ENCODE measurements at regions not wholly inside any gene's neighbourhood (a gene's known extent, or its start where the extent isn't known, plus 50 kb on each side); places are given as distances from the start of the nearest gene placed in this dataset.

- TF ChIP-seq CTCF (IDR thresholded peaks at IDR 0.05 in 8 of 11, conservative IDR thresholded peaks at IDR 0.05 in 3 of 11) (no peak), POLR2A (IDR thresholded peaks at IDR 0.05) (no peak), POLR2AphosphoS5 (IDR thresholded peaks at IDR 0.05) (no peak)
- no peak for DNase-seq
- Histone ChIP-seq H3K27me3 (replicated peaks in 1 of 7) (peaks cover 0 to 3% (median 0%) of the 10 kb centered on the region in 7 donors), H3K36me3 (no peaks in the 10 kb centered on the region), H3K27ac (no peak overlapping the region), H3K9me3 (peaks cover 0 to 7% (median 0%) of the 10 kb centered on the region in 8 donors), H3K4me3 (no peak overlapping the region), H3K4me1 (no peaks in the 10 kb centered on the region)
- WGBS, 5 donors = 85 to 95% (median 88%) methylated on average over 4 of the region's 4 CpGs
- intact Hi-C loops (cut with DNase I; ENCODE audit: low total_unique reads) = no loop called here
These were observed 557.4 kb upstream of the PSMD7 start for GRCh38 chr16:73739049-73739769.

GRCh38 chr16:73738266-73738665, 558.3 kb upstream of the PSMD7 start:
- peaks cover 0 to 12% (median 0%) of the 10 kb centered on the region in 8 donors for H3K9me3 ChIP-seq
- H3K27ac ChIP-seq = no peak overlapping the region
- H3K4me3 ChIP-seq = no peak overlapping the region
- H3K27me3 ChIP-seq (replicated peaks in 1 of 7) = peaks cover 0 to 3% (median 0%) of the 10 kb centered on the region in 7 donors
- no peaks in the 10 kb centered on the region for H3K4me1 ChIP-seq
- DNase-seq = no peak
- no peaks in the 10 kb centered on the region for H3K36me3 ChIP-seq
- TF ChIP-seq POLR2A (IDR thresholded peaks at IDR 0.05) (no peak), CTCF (IDR thresholded peaks at IDR 0.05 in 8 of 11, conservative IDR thresholded peaks at IDR 0.05 in 3 of 11) (no peak), POLR2AphosphoS5 (IDR thresholded peaks at IDR 0.05) (no peak)
- intact Hi-C loops (cut with DNase I; ENCODE audit: low total_unique reads) = no loop called here
- 74 to 88% (median 82%) methylated on average over 4 of the region's 4 CpGs for WGBS, 5 donors

- Histone ChIP-seq H3K27me3 (replicated peaks in 1 of 7) (peaks cover 0 to 3% (median 0%) of the 10 kb centered on the region in 7 donors), H3K4me3 (no peak overlapping the region), H3K9me3 (peaks cover 0 to 12% (median 0%) of the 10 kb centered on the region in 8 donors), H3K27ac (no peak overlapping the region), H3K4me1 (no peaks in the 10 kb centered on the region), H3K36me3 (no peaks in the 10 kb centered on the region)
- WGBS, 5 donors = 46 to 63% (median 52%) methylated on average over 3 of the region's 3 CpGs
- intact Hi-C loops (cut with DNase I; ENCODE audit: low total_unique reads) = no loop called here
- DNase-seq = no peak
- no peak for TF ChIP-seq POLR2A (IDR thresholded peaks at IDR 0.05)
- no peak for TF ChIP-seq CTCF (IDR thresholded peaks at IDR 0.05 in 8 of 11, conservative IDR thresholded peaks at IDR 0.05 in 3 of 11)
- no peak for TF ChIP-seq POLR2AphosphoS5 (IDR thresholded peaks at IDR 0.05)
These were observed 559.0 kb upstream of the PSMD7 start for GRCh38 chr16:73737637-73738036.

GRCh38 chr16:73735954-73736353, 560.7 kb upstream of the PSMD7 start:
- Histone ChIP-seq H3K27me3 (replicated peaks in 1 of 7) (peaks cover 0 to 3% (median 0%) of the 10 kb centered on the region in 7 donors), H3K27ac (no peak overlapping the region), H3K4me3 (no peak overlapping the region), H3K9me3 (peaks cover 0 to 12% (median 0%) of the 10 kb centered on the region in 8 donors), H3K36me3 (no peaks in the 10 kb centered on the region), H3K4me1 (no peaks in the 10 kb centered on the region)
- DNase-seq = no peak
- intact Hi-C loops (cut with DNase I; ENCODE audit: low total_unique reads) = no loop called here
- TF ChIP-seq CTCF (IDR thresholded peaks at IDR 0.05 in 8 of 11, conservative IDR thresholded peaks at IDR 0.05 in 3 of 11) (no peak), POLR2A (IDR thresholded peaks at IDR 0.05) (no peak), POLR2AphosphoS5 (IDR thresholded peaks at IDR 0.05) (no peak)
- 80 to 93% (median 87%) methylated on average over 1 of the region's 1 CpG for WGBS, 5 donors

All from spleen (tissue), 11 donors.